B cell (primary cell): ENCODE measurements at regions not wholly inside any gene's neighbourhood (a gene's known extent, or its start where the extent isn't known, plus 50 kb on each side); places are given as distances from the start of the nearest gene placed in this dataset.
"Not testable (repeated sequence)": the region's sequence is repeated elsewhere in the genome, so short reads cannot be mapped to it uniquely, and the experiment has no call there.

Experiments
- ATAC-seq: fragments of 200-7000 bp; cut with Tn5 transposase; one replicate; pipeline ENCODE4 v1.10.0; 2021; ENCODE audit warnings: low read depth, mild to moderate bottlenecking, moderate number of reproducible peaks, moderate library complexity
- CTCF ChIA-PET: fragments of 350-600 bp; sonication (Branson Sonifier 250); formaldehyde crosslinking; loops from one replicate; lab custom pipeline; 2021; ENCODE audit warnings: antibody characterized with exemption, inconsistent platforms; lab: Charles Lee
- POLR2A ChIA-PET: fragments of 350-600 bp; sonication (Branson Sonifier 250); formaldehyde crosslinking; loops from one replicate; lab custom pipeline; 2021; ENCODE audit warnings: antibody characterized with exemption; lab: Charles Lee
- DNase-seq: peaks from one replicate; pipeline ENCODE4 v3.0.0; 2013
- H2AFZ ChIP-seq: 2 replicates; pipeline ENCODE4 v1.6.1; 2012; ENCODE audit warnings: mild to moderate bottlenecking, low read depth, low read length; ENCODE audit not compliant: insufficient read depth, poor library complexity, severe bottlenecking
- H3K27ac ChIP-seq, 2 donors: 1 replicate in 1 of 2; 2 replicates in 1 of 2; pipeline ENCODE4 v1.5.1; 2012 to 2013; ENCODE audit warnings: low read length in 2 of 2, mild to moderate bottlenecking in 2 of 2, moderate library complexity in 1 of 2
- H3K27me3 ChIP-seq, 4 experiments: fragments of 200-600 bp in 1 of 4; sonication (generic) in 1 of 4; replicated peaks in 1 of 4; 1 replicate in 2 of 4; 2 replicates in 2 of 4; pipeline versions ENCODE4 v1.6.1 to v1.7.0; 2013 to 2016; ENCODE audit warnings: low read length in 3 of 4, mild to moderate bottlenecking in 2 of 4, mixed read lengths in 1 of 4, moderate library complexity in 1 of 4; ENCODE audit not compliant: insufficient read depth in 4 of 4, control insufficient read depth in 3 of 4; ENCODE audit errors: control extremely low read depth in 1 of 4
- H3K36me3 ChIP-seq, 2 experiments: replicated peaks in 1 of 2; 1 replicate in 1 of 2; 2 replicates in 1 of 2; pipeline versions ENCODE4 v1.6.1 to v1.7.1; 2013; ENCODE audit warnings: low read length in 1 of 2; ENCODE audit not compliant: insufficient read depth in 2 of 2, control insufficient read depth in 1 of 2; ENCODE audit errors: control extremely low read depth in 1 of 2, extremely low read depth in 1 of 2
- H3K4me1 ChIP-seq, 2 donors: fragments of 200-600 bp in 1 of 2; sonication (generic) in 1 of 2; 1 replicate in 1 of 2; 2 replicates in 1 of 2; pipeline versions ENCODE4 v1.5.1 to v1.6.1; 2013 to 2017; ENCODE audit warnings: low read length in 2 of 2; ENCODE audit not compliant: control insufficient read depth in 2 of 2, insufficient read depth in 2 of 2
- H3K4me2 ChIP-seq: replicated peaks from 2 replicates; pipeline ENCODE3; 2012; ENCODE audit warnings: mild to moderate bottlenecking, low read depth, low read length; ENCODE audit not compliant: poor library complexity, severe bottlenecking
- H3K4me3 ChIP-seq, 5 experiments: fragments of 200-600 bp in 1 of 5; sonication (generic) in 1 of 5; 1 replicate in 3 of 5; 2 replicates in 2 of 5; pipeline versions ENCODE4 v1.5.1 to v1.7.0; 2011 to 2016; ENCODE audit warnings: low read length in 4 of 5, mild to moderate bottlenecking in 4 of 5, low read depth in 2 of 5, control low read depth in 1 of 5, moderate library complexity in 1 of 5; ENCODE audit not compliant: insufficient read depth in 1 of 5; ENCODE audit errors: control extremely low read depth in 1 of 5, extremely low read depth in 1 of 5
- H3K79me2 ChIP-seq: fragments of 200-600 bp; sonication (generic); one replicate; pipeline ENCODE4 v1.6.0; 2016; ENCODE audit warnings: low read length; ENCODE audit not compliant: control insufficient read depth, insufficient read depth
- H3K9ac ChIP-seq: fragments of 200-600 bp; sonication (generic); 2 replicates; pipeline ENCODE4 v1.6.1; 2017; ENCODE audit warnings: mild to moderate bottlenecking, low read length, moderate library complexity
- H3K9me3 ChIP-seq, 3 donors: one replicate each; pipeline versions ENCODE4 v1.6.1 to v1.7.1; 2013; ENCODE audit warnings: low read length in 2 of 3; ENCODE audit not compliant: control insufficient read depth in 2 of 3, insufficient read depth in 1 of 3; ENCODE audit errors: control extremely low read depth in 1 of 3
- H4K20me1 ChIP-seq: 2 replicates; pipeline ENCODE4 v1.6.0; 2012; ENCODE audit warnings: mild to moderate bottlenecking, low read length; ENCODE audit not compliant: insufficient read depth, control insufficient read depth, poor library complexity, severe bottlenecking
- H3K27ac Mint-ChIP-seq: one replicate; pipeline ENCODE4 v1.8.0; 2021; ENCODE audit warnings: mixed read lengths
- H3K27me3 Mint-ChIP-seq: one replicate; pipeline ENCODE4 v1.8.0; 2021; ENCODE audit warnings: mixed read lengths
- H3K4me1 Mint-ChIP-seq: one replicate; pipeline ENCODE4 v1.8.0; 2021; ENCODE audit warnings: mixed read lengths
- H3K4me3 Mint-ChIP-seq: one replicate; pipeline ENCODE4 v1.8.0; 2021; ENCODE audit warnings: mixed read lengths
- H3K9me3 Mint-ChIP-seq: one replicate; pipeline ENCODE4 v1.8.0; 2022; ENCODE audit warnings: mixed read lengths; ENCODE audit not compliant: insufficient read depth
- CTCF ChIP-seq: fragments of 200-600 bp; IDR thresholded peaks from one replicate; pipeline ENCODE4 v1.8.0; 2022; ENCODE audit warnings: antibody characterized with exemption, mild to moderate bottlenecking
- EZH2 ChIP-seq: IDR thresholded peaks from 2 replicates; pipeline ENCODE4 v1.6.1; 2012; ENCODE audit warnings: borderline replicate concordance, low read depth, mild to moderate bottlenecking, moderate library complexity, low read length; ENCODE audit not compliant: insufficient read depth, poor library complexity, severe bottlenecking
- WGBS: methylation state at CpG from one replicate; pipeline ENCODE4 v1.1.5; 2013; ENCODE audit warnings: missing lambda C conversion rate; ENCODE audit not compliant: insufficient coverage; 5-methylcytosine and 5-hydroxymethylcytosine counted together
- intact Hi-C: fragments of 100-400 bp; cut with micrococcal nuclease; formaldehyde crosslinking; loops from one replicate; pipeline ENCODE4 v1.10.0; 2022

- no peaks in the 10 kb centered on the region for H4K20me1 ChIP-seq
- POLR2A ChIA-PET: no interaction called here
- H3K79me2 ChIP-seq: no peaks in the 10 kb centered on the region
- DNase-seq (no peak), ATAC-seq (no peak)
- peaks cover 0 to 3% (median 1%) of the 10 kb centered on the region in 4 experiments for H3K27me3 ChIP-seq
- 100% methylated on average over 1 of the region's 2 CpGs for WGBS
- H2AFZ ChIP-seq: no peak overlapping the region
- no peak overlapping the region for H3K9ac ChIP-seq
- H3K4me2 ChIP-seq: no peak overlapping the region
- Mint-ChIP-seq H3K4me3 (no peak overlapping the region), H3K27me3 (peaks cover 21% of the 10 kb centered on the region), H3K9me3 (peaks cover 3% of the 10 kb centered on the region), H3K4me1 (no peaks in the 10 kb centered on the region), H3K27ac (no peak overlapping the region)
- no peak overlapping the region for H3K4me3 ChIP-seq
- no peak for TF ChIP-seq CTCF
- no peak for TF ChIP-seq EZH2
- no peaks in the 10 kb centered on the region for H3K9me3 ChIP-seq
- H3K4me1 ChIP-seq: no peaks in the 10 kb centered on the region
- intact Hi-C loops: no loop called here
- H3K27ac ChIP-seq: no peak overlapping the region
- no peaks in the 10 kb centered on the region for H3K36me3 ChIP-seq
- CTCF ChIA-PET: no interaction called here
Measured at GRCh38 chr2:175843625-175844024, 158.4 kb downstream of the LNPK start.

GRCh38 chr2:175842996-175843395 lies 159.1 kb downstream of the LNPK start:
- Histone ChIP-seq H3K79me2 (no peaks in the 10 kb centered on the region), H3K9ac (no peak overlapping the region), H2AFZ (no peak overlapping the region), H3K4me2 (no peak overlapping the region), H3K36me3 (no peaks in the 10 kb centered on the region), H3K27me3 (peaks cover 0 to 3% (median 1%) of the 10 kb centered on the region in 4 experiments), H3K27ac (no peak overlapping the region), H3K4me3 (no peak overlapping the region), H3K4me1 (no peaks in the 10 kb centered on the region), H3K9me3 (no peaks in the 10 kb centered on the region), H4K20me1 (no peaks in the 10 kb centered on the region)
- no CpG with 5 or more reads among the region's 3 CpGs for WGBS
- Mint-ChIP-seq H3K27me3 (peaks cover 18% of the 10 kb centered on the region), H3K4me3 (no peak overlapping the region), H3K9me3 (no peaks in the 10 kb centered on the region), H3K4me1 (no peaks in the 10 kb centered on the region), H3K27ac (no peak overlapping the region)
- POLR2A ChIA-PET: no interaction called here
- CTCF ChIA-PET: no interaction called here
- no peak for TF ChIP-seq EZH2
- no peak for TF ChIP-seq CTCF
- intact Hi-C loops: no loop called here
- DNase-seq (no peak), ATAC-seq (no peak)

- H3K4me2 ChIP-seq, POLR2A ChIA-PET, H3K27ac ChIP-seq, H2AFZ ChIP-seq, H3K4me1 Mint-ChIP-seq, H3K4me3 ChIP-seq, DNase-seq, H3K4me1 ChIP-seq, H4K20me1 ChIP-seq, H3K9me3 ChIP-seq, H3K27ac Mint-ChIP-seq, CTCF ChIA-PET, H3K36me3 ChIP-seq, intact Hi-C loops, H3K4me3 Mint-ChIP-seq, H3K9ac ChIP-seq, ATAC-seq, H3K9me3 Mint-ChIP-seq, H3K79me2 ChIP-seq, H3K27me3 ChIP-seq: not testable (repeated sequence)
- peaks cover 10% of the 10 kb centered on the region for H3K27me3 Mint-ChIP-seq
- WGBS: 100% methylated on average over 2 of the region's 3 CpGs
Measured at GRCh38 chr2:175840765-175841164, 161.3 kb downstream of the LNPK start.
